ENCODE measurements at regions not wholly inside any gene's neighbourhood (a gene's known extent, or its start where the extent isn't known, plus 50 kb on each side); places are given as distances from the start of the nearest gene placed in this dataset.
"Not testable (repeated sequence)": the region's sequence is repeated elsewhere in the genome, so short reads cannot be mapped to it uniquely, and the experiment has no call there.

DNA sequence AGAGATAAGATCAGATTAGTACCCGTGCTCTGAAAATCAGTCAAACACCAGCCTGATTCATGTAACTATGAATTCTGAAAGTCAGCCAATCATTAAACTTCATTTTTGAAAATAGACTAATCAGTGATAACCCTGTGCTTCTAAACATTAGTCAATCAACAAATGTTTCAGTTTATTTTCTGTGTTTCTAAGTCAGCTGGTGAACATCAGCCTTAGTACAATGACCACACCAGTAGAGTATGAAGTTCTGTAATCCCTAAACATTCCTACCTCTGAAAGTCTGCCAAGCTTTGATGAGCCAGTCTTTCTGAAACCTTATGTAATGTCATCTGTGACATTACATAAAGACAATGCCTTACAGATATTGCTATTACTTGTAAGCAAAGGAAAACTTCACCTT, 807.4 kb upstream of the CRIM1 start:
- no peak for DNase-seq (ENCODE audit: low read depth)

GRCh38 chr2:35545301-35545700, 810.3 kb upstream of the CRIM1 start:
- DNase-seq (ENCODE audit: low read depth) = no peak

DNA sequence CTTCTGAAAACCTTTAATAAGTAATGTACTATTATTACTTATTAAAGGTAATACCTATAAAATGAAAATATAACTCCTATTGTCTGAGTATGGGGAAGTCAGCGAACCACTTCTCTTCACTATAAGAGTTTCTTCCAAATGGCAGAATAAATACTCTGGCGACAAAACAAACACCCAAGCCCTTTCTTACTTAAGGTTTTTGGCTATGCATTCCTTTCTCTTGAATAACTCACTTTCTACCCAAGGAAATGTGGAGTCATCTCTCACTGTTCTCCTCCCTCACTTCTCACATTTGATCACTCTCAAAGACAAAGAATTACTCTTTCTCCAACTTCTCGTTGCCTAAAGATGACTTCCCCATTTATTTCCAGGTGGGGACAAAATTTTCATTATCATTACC, 816.8 kb upstream of the CRIM1 start:
- no peak for DNase-seq (ENCODE audit: low read depth)

- DNase-seq (ENCODE audit: low read depth) = no peak
These were observed 824.9 kb upstream of the CRIM1 start for GRCh38 chr2:35530615-35531135.

GRCh38 chr2:35526741-35527140, 828.8 kb upstream of the CRIM1 start:
- DNase-seq (ENCODE audit: low read depth) = no peak

DNA sequence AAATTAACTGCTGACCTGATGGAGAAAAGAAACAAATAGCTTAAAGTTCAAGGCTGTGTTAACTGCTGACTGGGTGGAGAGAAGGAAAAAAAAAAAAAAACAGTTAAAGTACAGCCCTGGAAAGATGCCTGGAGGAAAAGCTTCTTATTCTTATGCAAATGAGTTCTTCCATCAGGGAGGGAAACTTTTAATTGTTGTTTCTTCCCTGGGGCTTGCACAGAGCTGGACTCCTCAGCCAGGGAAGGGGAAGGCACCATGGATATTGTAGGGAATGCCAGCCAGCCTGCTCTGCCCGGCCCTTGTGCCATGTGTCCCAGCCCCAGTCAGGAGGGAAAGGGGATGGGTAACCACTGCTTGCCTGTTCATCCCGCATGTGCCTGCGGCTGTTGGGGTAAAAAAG, 833.1 kb upstream of the CRIM1 start:
- DNase-seq (ENCODE audit: low read depth) = no peak

- DNase-seq (ENCODE audit: low read depth) = no peak
These were observed 844.9 kb upstream of the CRIM1 start for GRCh38 chr2:35510636-35511035.

- no peak for DNase-seq (ENCODE audit: low read depth)
These were observed 847.0 kb upstream of the CRIM1 start for GRCh38 chr2:35508601-35509000.

GRCh38 chr2:35504419-35504818, 851.2 kb upstream of the CRIM1 start:
- DNase-seq (ENCODE audit: low read depth) = no peak

- DNase-seq (ENCODE audit: low read depth) = no peak
These were observed 851.8 kb upstream of the CRIM1 start for GRCh38 chr2:35503738-35504199.

DNA sequence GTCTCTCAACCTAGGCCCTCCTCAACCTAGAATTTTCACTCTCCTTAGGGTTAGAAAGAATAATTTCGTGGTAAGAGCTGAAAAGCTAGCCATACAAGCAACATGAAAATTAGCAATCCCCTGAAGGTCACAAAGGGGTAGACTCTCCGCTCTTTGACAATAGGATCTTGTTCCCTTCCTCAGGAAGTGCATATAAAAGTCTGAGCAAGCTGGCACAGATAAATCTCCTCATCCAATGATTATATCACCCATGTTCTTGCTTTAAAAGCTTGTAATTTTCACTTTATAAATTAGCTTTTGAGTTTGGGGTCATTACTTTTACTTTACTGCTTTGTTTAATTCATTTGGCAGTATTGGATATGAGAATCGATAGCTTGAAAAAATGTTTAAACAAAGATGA, 852.3 kb upstream of the CRIM1 start:
- no peak for DNase-seq (ENCODE audit: low read depth)

GRCh38 chr2:35501076-35501475, 854.5 kb upstream of the CRIM1 start:
- DNase-seq (ENCODE audit: low read depth) = no peak

- DNase-seq (ENCODE audit: low read depth) = no peak
These were observed 859.6 kb upstream of the CRIM1 start for GRCh38 chr2:35496022-35496421.

GRCh38 chr2:35495182-35495581, 860.4 kb upstream of the CRIM1 start:
- DNase-seq (ENCODE audit: low read depth) = no peak

GRCh38 chr2:35478121-35478520, 877.5 kb upstream of the CRIM1 start:
- DNase-seq (ENCODE audit: low read depth) = not testable (repeated sequence)

DNA sequence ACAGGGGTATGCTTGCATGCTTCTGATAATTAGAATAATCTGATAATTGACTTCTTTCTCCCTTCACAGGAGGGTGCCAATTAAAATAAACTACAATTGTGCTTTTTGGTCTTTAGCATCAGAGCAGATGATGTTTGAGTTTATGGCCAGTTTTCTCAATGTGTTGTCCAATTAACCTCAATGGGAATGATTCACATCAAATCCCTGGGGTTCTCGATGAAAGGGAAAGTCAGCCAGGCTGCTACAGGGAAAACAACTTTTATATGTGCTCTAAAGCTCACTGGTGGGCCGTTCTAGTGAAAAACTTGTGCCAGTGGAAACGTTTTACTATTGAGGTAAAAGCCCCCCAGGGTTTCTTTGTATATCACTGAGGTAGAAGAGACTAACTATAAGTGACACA, 887.3 kb upstream of the CRIM1 start:
- DNase-seq (ENCODE audit: low read depth) = no peak

- DNase-seq (ENCODE audit: low read depth) = no peak
These were observed 891.6 kb upstream of the CRIM1 start for GRCh38 chr2:35463805-35464596.

DNA sequence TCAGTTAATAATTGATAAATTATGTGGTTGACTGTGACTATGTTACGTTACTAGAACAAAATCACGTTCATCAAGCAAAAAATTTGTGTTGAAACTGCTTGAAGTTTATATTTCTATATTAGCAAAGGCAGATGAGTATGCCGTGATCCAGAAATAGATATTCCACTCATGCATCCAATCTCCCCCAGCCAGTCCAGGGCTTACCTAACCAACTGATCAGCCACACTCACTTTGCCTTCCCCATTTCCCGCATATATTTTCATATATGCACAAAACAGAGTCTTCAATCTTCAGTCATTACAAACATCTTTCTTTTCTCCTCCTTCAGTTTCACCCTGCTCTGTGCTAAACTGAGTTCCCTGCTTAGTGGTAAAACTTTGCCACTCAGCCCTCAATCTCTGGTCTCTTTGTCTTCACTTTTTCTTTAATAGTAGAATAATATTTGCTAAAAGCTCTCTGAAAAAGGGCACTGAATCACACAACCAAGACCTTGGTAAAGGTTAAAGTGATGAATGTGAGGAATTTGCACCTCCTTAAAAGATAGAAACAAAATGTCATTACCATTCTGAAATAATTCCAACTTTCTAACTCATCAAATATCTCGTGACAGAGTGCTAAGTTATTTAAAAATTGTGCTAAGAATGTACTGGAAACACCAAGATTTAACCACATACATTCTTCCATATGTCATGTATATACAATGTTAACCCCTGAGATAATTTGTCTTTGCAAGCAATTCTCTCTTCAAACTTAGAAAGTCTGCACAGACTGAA, 893.2 kb upstream of the CRIM1 start:
- no peak for DNase-seq (ENCODE audit: low read depth)

DNA sequence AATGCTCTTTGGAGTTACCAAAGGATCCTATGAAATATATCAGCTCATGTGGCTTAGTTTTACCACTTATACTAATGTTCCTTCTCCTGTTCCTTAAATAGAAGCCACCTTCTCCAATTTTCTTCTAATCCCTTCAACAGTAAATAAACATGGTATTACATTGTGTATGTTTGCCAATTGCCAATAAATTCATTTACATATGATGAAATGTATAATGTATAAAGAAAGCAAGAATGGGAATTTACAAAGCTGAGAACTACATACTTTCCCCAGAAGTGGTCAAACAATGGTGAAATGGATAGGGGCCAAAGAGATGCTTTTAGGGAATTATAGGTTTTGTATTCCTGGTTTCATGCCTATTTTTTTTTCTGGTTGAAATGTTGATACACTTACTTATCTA, 894.2 kb upstream of the CRIM1 start:
- no peak for DNase-seq (ENCODE audit: low read depth)

- DNase-seq (ENCODE audit: low read depth) = no peak
These were observed 900.5 kb upstream of the CRIM1 start for GRCh38 chr2:35454966-35455638.

GRCh38 chr2:35447821-35448220, 907.8 kb upstream of the CRIM1 start:
- no peak for DNase-seq (ENCODE audit: low read depth)

DNA sequence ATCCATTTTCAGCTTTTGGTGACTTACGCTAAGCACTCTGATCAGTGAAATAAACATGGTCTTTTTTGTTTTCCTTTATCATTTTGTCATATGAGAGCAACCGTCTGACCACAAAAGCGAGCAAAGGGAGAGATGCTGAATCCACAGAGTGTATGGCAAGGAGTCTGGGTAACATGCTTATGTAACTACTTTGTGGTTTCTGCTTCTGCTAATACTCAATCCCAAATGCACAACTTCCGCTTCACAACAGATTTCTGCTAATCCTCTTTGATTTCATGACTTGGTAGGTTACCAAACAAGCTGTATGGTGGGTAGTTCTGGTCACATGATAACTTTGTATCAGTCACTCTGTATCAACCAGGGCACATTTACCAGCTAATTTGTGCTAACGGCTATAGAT, 908.4 kb upstream of the CRIM1 start:
- DNase-seq (ENCODE audit: low read depth) = no peak

DNA sequence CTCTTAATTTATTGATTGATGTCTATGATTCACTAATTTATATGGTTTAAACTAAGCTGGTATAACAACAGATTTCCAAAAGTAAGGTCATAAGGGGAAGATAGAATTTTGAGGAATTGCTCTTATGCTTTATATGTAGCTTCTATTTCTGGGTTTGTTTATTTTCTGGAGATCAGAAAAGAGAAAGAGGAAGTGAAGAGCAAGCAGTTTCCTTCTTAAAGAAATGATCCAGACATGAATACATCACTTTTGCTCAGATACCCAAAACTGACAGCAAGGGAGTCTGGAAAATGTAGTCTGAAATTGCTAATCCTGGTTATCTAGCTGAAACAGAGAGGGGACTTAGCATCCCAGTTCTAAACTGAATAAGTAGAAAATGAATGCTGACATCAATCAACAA, 912.5 kb upstream of the CRIM1 start:
- no peak for DNase-seq (ENCODE audit: low read depth)

All from GM04504 (cell line).